Germinal center (tissue), 1 donor: ENCODE measurements at regions not wholly inside any gene's neighbourhood (a gene's known extent, or its start where the extent isn't known, plus 50 kb on each side); places are given as distances from the start of the nearest gene placed in this dataset.

Source experiments
- DNase-seq: peaks from one replicate; pipeline ENCODE4 v3.0.0; 2012; ENCODE audit warnings: mixed read lengths, low spot score

DNA sequence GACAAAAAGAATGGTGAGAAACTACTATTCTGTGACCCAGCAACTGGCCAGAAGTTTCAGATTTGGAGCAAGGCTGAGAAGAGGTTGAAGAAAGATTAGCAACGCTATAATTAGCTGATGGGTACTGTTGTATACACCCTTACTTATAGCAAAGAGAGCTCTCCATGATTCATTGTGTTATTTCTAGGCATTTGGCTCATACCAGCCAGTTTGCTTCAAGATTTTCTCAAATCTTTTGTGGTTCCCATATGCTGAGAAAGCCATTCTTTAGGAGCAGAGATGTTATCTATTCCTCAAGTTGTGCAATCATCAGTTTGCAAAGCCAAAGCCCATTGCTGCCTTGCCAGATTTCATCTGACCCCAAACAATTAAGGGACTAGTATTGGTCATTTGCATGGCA is 179.4 kb downstream of the ETS1 start:
- no peak for DNase-seq

DNA sequence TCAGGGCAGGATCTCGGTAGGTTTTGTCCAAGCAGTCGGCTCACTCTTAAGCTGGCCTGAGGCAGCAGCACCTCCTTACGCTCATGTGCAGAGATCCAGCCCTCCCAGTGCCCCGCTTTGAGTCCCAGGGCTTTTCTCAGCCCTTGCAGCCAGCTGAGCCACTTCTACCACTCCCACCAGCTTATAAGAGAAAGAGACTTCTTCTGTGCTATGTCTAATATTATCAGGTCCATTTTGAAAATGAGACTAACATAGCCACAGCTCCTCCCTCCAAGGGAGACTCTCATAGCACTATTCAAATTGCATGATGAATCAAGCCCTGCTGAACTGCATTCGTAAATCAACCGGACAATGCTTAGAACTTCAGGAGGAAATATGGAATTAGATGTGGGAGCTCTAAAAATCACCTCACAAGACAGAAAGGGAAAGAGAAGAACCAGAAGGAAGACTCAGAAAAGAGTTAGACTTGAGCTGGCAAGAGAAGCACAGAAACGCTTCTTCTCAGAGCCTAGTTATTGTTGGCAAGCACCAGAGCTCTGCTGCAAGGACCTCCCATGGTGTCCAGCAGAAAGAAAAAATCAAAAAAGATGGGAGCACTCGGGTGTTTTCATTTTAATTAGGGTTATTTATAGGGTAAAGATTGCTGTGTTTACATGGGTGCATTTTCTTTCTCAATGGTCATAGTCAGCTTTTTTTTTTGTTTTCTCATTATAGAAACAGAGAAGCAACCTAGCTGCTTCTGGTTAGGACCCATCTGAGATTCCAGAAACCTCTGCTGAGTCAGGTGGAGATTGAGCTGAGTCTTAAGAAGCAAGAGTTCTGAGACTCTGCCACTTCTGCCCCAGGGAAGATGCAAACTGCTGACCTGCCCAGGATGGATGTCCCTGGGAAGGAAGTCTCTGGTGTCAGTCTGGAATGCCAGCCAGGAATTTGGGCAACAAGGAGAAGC is 181.4 kb downstream of the ETS1 start:
- no peak for DNase-seq

DNA sequence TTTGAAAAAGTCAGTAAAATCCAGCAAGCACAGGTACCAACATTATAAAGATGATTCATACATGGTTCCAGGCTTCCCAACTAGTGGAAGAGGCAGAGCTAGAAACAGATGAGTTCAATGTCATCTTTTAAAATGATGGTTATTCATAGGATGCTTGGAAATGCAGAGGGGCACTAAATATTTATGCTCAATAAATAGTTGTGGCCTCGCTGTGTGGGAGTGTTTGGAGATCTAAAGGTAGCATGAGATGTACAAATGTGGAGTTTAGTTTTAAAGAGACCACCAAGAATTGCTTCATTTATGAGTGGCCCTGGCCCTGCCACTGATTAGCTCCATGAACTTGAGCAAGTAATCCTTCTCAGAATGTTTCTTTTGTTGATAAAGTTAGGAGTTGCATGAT is 182.2 kb downstream of the ETS1 start:
- no peak for DNase-seq

DNA sequence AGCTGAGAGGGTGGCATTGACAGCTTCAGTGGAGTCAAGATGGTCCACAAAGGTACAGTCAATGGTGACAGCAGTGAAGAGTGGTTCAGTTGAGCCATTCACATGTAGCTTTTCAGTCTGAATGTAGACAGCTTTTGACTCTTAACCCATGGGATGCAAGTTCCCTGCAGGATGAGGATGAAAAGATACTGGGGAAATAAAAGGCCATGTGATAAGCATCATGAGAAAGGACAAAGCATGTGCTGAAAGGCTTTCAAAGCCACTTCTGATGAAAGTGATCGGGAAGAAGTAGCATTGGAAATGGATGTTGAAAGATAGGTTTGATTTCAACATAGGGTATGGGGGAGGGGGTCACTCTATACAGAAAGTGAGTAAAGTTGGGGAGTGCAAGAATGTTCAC is 182.9 kb downstream of the ETS1 start:
- no peak for DNase-seq

DNA sequence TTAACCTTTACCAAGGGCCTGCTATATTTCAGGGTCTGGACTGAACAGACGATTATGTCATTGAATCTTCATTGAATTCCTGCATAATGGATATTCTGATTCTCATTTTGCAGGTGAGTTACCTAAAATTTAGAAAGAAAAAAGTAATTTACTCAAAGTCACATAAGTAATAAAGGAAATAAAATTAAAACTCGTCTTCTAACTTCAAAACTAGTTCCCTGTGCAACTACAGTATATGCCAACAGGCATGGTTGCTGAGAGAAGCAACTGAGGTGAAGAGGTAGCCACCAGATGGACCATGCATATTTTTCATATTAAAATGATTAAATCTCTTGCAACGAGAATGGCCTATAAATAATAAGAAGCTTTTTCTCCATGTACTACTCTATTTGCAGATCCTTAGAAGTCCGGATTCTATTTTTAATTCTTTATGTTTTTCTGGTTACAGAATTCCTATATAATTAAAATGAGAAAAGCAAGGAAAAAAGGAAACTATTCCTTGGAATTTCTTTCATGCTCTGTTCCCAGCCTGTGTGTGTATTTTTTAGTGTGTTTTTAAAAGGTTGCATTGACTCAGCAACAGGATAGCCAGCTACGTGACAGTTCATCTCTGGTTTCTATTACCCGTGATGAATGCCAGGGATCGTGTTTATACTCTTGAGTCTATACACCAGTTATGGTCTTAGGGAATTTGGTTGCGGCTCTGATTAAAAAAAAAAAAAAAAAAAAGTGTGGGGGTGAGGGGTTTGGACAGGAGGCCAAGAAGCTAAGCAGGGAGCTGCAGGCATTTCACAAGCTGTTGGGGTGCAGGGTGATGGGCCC is 186.8 kb downstream of the ETS1 start:
- DNase-seq, result no peak

DNA sequence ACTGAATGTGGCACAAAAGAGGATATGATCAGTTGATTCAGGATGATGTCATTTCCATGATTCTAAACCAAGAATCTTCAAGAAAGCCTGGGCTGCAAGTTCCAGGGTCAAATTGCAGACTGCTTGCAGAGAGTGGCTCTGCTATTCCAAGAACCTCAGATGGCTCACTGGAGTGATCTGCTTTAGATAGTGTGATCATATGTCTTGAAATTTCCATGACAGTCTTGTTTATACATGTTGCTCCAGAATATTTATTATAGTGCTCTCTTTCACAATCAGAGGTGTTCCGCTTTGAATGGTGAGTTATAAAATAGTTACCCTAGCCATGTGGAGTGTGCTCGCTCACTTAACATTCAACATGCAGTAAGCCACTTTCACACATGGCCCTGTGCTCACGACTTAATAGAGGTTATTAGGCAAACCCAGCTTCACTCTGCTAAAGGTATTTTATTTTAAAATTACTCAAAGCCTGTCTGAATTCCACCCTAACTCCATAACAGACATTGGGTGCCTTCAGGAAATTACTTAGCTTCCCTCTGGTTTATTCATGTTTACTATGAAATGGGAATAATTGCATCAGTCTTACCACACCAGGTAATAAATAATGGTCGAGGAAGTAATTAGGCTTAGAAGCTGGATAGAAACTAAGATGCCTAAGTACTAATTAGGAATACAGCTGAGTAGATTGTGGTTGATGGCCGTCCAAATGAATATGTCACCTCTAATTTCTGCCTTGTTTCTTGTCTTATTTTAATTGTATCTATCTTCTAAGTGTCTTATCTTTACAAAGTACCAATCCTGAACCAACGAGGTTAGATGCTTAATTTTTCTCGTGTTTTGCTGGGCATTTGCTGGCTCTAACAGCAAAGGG is 187.9 kb downstream of the ETS1 start:
- DNase-seq, result no peak

DNA sequence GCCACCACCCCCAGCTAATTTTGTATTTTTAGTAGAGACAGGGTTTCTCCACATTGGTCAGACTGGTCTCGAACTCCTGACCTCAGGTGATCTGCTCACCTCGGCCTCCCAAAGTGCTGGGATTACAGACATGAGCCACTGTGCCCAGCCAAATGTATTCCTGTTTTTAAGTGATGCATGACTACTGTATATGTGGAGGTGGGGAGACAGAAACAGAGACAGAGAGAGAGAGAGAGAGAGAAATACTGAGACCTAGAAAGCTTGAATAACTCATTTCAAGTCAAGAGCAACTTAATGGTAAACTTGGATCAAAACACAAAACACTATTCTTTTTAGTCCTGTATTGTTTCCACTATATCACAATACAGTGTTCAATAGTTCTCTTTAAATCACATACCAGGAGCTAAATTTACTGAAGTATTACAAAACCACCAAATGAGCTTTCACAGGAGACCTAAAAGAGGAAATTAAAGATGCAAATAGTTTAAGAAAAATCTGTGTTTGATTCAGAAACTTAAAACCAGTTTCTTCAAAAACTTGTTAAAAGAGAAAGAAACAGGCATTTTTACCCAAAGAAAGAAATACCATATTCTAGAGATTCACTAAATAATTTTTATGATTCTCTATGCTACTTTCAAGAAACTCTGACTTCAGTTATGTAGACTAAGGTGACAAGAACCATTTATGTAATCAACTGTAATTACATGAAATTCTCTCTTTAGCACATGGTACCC is 188.7 kb downstream of the ETS1 start:
- peak; percentile 44 for DNase-seq

DNA sequence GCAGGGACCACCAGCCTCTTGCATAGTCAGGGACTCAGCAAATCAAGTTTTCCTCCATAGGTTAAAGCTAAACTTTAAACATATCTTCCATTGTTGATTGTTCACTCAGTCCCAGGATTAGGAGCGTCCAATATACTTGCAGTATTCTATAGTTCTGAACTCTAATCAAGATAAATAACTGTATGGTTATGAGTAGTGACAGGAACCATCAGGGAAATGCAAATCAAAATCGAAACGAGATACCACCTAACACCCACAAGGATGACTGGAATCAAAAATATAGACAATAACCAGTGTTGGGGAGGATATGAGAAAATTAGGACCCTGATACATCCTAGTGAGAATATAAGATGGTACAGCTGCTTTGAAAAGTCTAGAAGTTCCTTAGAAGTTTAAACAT is 190.0 kb downstream of the ETS1 start:
- no peak for DNase-seq

DNA sequence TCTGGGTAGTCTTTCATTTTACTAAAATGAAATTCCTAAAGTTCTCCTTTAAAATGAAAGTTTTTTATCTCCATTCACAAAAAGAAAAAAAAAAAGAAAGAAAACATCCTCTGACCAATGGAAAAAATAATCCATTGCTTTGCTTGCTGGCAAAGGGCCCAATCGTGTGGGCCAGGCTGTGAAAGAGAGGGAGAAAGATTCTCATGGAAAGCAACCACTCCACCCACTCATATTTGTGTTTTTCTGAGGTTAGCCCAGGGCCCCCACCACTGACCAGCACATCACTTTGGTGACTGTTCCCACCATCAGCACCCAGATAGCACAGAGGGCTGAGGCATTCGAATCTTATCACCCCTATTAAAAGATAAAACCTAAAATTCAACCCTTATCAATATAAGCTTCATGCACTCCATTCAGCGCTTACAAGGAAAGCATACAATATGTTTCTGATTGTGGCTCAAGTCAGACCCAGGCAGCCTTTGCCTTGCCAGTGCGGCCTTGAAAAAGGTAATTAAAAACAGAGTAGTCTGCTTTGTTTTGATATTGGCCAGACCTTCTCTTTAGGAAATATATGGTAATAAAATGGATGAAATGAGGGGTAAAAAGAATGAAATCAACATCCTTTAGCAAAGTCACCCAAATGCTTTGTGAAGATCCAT is 192.8 kb downstream of the ETS1 start:
- DNase-seq, result no peak

DNA sequence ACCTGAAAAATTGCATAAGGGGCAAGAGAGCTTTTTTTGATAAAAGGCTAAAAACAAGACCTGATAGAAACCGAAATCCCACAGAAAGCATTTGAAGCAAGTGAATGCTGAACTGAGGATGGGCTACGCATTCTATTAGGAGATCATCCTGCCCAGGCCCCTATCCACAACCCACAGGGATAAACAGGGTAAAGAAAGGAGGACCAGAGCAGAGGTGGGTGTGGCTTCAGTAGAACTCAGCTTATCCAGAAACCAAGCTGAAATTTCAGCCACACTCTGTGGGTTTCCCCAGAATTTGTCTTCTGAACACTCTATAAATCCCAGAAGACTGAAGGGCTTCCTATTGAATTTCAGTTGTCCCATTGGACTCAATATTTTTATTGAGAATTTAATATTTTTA is 195.1 kb downstream of the ETS1 start:
- no peak for DNase-seq

DNA sequence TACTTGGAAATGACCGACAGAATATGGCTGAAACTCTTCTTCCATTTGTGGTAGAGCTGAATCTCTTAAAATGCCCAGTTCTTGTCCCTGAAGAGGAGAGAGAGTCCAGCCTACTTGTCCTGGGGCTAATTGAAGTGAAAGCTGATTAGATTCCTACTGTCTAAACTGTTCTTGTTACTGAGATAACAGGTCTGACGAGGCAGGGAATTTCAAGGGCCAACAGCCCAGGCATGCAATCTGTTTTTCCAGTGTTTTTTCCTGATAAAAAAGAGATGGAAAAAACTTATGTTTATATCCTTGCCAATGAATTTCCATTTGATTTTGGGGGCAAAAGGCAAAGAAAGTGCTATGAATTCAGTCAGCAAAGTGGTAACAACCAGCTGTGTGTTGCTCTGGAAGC is 195.5 kb downstream of the ETS1 start:
- DNase-seq, result no peak

DNA sequence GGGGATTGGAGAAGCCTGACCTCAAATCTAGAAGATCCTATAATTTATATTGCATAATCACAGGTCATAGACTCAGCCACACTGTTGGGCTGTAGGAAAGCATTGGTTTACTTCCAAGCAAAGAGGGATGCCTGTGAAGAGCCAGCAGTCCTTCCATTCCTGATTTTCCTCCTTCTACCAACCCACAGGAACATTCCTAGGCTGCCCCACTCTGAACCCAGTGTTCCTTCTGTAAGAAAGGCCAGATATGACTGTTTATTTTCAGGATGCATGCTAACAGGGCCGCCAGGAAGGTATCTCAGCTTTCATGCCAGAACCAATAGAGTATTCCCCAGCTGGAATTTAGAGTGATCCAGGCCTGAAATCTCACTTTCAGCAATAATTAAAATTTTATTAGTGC is 197.1 kb downstream of the ETS1 start:
- DNase-seq, result no peak

DNA sequence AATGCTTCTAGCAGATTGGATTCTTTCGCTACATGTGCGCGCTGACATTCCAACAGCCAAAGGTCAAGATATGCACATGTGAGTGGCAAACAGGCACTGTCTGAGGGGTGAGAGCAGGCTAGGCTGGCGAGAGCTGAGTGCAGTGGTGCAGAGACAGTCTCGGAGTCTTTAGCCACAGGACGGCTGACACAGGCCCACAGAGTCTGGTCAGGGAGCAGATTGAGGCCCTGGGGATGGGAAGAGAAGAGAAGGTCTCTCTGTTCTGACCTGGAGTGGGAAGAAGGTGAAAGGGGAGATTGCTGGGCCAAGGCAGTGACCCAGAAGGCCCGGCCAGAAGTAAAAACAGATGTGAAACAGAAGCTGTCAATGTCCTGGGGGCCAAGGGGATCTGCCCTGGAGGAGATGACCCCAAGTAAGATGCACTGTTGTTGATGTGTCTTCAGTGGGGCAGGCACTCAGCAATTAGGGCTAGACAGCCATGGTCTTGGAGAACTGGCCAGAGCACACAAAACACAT is 197.8 kb downstream of the ETS1 start:
- no peak for DNase-seq

DNA sequence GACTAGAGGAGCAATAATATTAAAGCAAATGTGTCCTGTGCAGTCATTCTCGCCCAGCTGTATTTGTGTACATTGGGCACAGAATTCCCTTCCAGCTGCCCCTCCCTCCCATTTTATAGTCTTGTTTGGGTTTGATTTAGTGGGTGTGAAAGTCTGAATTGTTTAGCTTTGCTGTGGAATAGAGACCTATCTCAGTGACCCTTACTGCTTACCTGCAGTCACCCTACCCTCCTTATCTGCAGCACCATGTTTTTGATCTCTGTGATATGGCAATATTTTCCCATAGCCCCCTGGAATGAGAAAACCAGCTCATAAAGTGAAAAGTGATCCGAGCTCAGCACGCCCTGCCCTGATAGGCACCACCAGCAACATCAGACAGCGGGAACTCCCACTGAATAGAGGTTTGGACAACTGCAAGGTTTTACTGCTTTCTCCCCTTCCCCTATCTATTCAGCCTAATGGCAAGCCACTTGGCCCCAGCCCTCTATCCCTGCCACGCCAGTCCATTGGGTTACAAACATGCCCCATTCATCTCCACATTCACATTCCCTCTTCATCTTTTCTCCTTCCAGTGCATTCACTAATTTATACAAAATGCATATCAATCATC is 199.0 kb downstream of the ETS1 start:
- DNase-seq, result no peak

DNA sequence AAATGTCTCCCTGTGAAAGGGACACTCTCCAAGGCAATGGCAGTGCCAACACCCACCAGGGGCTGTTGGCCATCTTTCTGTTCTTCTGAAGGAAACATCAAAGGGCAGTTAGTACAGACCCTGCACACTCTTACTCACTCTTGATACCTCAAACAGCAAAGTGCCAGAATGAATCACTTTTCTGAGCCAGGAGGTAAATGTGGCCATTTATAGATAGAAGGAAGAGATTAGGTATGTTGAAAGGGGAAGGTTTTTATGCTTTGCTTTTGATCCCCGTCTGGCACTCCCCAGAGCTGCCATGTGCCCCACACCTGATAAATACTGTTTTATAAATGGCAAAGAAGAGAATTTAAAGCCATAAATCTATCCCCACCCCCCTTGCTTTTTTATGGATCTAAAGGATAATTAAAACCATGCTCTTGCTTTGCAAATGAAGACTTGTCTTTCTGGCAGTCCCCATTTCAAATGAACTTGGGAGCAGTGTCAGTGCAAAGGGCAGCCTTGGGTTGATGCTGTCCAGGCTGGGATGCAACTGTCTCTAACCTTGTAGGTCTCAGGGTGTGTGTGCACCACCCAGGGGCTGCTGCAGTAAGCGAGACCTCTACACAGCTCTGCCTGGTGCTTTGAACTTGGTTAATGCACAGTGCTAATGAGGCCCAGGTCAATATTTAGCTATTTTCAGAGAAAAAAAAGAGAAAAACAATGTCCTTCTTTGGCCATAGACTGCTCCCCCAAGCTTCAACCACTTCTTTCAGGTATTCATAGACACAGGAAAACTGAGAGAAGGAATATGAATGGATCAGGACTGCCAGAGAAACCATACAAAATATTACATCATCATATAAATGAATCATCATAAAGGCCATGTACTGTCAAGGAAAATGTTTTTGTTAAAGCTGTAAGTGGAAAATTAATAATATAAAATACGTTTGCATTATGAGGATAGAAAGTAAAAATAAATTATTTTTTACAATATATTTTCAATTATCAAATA is 207.5 kb downstream of the ETS1 start:
- no peak for DNase-seq

DNA sequence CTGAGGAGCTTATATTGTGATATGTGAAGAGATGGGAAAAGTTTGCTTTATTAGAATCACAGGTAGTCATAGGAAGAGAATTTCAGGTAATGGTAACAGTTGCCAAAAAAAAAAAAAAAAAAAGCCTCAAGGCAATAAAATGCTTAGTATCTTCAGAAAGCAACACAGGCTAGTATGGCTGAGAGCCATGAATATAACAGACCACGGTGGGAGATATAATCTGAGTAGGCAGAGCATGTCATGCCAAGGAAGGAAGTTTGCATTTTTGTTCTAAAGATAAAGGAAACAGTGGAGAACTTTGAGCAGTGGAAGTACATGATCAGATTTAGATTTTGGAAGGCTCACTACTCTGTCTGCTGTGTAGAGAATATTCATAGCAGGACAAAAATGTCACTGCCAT is 211.4 kb downstream of the ETS1 start:
- no peak for DNase-seq

DNA sequence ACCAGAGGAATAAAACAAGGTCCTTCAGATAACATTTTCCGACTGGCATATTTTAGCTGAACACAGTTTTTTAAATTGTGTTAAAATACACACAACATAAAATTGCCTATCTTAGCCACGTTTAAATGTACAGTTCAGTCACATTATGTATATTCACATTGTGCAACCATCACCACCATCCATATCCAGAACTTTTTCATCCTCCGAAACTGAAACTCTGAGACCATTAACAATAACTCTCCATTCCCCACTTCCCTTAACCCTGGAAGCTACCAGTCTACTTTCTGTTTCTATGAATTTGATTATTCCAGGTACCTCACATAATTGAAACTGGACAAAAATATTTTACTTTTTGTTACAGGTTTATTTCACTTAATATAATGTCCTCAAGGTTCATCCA is 213.3 kb downstream of the ETS1 start:
- DNase-seq, result no peak

DNA sequence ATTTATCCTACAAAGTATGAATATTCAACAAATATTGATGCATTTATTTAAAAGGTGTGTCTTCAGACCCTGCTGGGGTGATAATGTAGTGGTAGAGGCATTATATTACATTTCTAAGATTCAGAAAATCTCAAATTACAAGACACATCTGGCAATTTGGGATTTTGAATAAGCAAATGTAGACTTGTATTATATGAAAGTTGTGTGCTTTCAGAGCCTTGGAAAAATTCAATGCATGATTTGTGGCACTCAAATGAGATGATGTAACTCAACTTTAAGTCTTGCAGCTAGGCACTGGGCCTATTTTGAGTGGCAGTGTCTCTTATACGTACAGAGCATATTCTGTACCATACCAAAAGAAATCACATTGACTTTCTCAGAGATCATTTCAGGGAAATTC is 214.4 kb downstream of the ETS1 start:
- no peak for DNase-seq

DNA sequence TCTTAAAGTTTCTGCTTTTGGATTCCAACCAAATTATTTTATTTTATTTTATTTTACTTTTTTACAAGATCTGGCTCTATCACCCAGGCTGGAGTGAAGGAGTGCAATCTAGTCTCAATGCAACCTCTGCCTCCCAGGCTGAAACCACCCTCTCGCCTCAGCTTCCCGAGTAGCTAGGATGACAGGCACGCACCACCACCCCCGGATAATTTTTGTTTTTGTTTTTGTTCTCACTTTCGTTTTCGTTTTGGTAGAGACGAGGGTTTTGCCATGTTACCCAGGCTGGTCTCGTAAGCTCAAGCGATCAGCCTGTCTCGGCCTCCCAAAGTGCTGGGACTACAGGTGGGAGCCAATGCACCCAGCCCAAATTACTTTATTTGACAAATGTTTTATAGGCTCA is 219.8 kb downstream of the ETS1 start:
- DNase-seq, result no peak
